ENCODE measurements at regions not wholly inside any gene's neighbourhood (a gene's known extent, or its start where the extent isn't known, plus 50 kb on each side); places are given as distances from the start of the nearest gene placed in this dataset.
"Not testable (repeated sequence)": the region's sequence is repeated elsewhere in the genome, so short reads cannot be mapped to it uniquely, and the experiment has no call there.

GRCh38 chr10:33859319-33860022 lies 525.0 kb upstream of the NRP1 start:
- no peak for DNase-seq

GRCh38 chr10:33858326-33858725 lies 523.9 kb upstream of the NRP1 start:
- no peak for DNase-seq

GRCh38 chr10:33853221-33853620 lies 518.8 kb upstream of the NRP1 start:
- not testable (repeated sequence) for DNase-seq

DNA sequence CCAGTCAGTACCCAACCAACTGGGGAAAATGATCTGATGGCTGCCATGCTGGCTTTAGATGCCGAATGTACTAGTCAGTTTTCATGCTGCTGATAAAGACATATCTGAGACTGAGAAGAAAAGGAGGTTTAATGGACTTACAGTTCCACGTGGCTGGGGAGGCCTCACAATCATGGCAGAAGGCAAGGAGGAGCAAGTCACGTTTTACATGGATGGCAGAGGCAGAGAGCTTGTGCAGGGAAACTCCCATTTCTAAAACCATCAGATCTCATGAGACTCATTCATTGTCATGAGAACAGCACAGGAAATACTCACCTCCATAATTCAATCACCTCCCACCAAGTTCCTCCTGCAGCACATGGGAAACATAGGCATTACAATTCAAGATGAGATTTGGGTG lies 508.9 kb upstream of the NRP1 start:
- DNase-seq = no peak

DNA sequence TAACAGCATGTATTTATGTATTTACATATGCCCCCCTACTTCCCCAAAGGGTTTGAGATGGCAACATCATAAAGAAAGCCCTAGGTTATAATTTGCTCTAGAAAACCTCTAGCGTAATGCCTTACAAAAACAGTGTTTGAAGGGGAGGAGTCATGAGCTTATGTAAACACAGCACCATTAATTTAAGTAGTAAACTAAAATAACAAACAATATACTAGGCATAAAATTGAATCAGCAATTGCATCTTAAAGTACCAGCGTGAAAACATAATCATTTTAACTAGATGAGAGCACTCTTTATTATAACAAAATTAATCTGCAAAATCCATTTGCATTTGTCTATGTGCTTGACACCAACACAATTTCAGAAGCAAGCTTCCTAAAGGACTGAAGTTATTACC lies 507.2 kb upstream of the NRP1 start:
- no peak for DNase-seq

- no peak for DNase-seq
Observed at GRCh38 chr10:33838731-33839130, 504.3 kb upstream of the NRP1 start.

GRCh38 chr10:33837736-33838135 lies 503.3 kb upstream of the NRP1 start:
- DNase-seq = no peak

DNA sequence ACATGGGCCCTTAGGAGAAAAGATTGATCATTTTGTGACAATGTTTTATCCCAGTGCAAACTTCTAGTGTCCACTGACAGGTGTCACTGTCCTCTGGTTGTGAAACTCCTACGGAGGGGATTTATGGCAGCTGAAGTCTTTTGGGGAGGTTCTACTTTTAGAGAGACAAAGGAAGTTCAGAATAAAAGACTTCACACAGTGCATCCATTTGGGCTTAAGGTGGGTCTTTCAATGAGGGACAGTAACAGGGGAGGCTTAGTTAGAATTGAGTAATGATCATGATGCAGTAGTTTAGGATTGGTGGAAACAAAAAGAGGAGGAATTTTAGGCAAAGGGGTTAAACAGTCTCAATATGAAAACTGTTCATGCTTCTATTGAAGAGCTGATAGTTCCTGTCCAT lies 501.1 kb upstream of the NRP1 start:
- no peak for DNase-seq

DNA sequence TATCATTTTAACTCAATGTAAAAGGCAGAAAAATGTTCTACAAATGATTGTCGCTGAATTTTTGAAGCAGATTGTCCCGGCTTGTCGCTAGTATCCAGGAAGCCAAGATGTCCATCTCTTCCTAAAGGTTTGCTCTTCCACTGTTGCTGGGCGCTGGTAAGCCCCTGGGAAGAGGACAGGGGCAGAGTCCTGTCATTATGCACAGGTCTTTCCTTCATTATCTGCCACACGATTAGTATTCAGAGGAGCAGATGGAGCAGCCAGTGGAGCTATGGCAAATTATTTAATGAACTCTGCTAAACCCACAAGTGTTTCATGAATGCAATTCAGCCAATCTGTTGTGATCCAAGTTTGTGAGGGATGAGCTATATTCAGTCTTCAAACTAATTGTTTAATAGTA lies 499.1 kb upstream of the NRP1 start:
- DNase-seq = no peak

DNA sequence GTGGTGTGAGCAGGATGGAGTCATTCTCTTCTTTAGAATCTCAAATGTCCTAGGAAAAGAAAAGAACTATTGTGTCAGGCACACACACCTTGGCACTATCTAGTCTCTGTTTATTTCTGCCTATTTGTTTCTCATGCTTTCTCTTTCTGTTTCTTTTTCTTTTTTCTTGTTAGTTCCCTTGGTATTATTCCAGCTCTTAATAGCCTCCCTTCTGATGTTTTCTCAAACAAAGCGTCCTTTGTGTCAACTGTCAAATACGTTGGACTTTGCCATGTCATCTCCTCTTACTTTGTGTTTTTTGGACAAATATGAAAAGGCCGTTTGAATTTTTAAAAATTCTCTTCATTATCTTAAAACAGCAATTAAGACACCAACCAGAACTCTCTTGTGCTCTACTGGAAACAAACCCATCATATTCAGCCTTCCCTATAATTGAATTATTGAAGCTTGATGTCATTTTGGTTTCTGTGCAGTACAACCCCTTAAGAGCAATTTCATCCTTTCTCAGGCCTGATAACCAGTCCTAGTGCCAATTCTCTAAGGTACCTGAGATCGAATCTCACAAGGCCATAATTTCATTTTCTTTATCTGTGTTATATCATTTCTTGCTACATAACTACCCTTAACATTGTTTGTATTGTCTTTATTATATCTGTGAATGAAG lies 497.8 kb upstream of the NRP1 start:
- no peak for DNase-seq

DNA sequence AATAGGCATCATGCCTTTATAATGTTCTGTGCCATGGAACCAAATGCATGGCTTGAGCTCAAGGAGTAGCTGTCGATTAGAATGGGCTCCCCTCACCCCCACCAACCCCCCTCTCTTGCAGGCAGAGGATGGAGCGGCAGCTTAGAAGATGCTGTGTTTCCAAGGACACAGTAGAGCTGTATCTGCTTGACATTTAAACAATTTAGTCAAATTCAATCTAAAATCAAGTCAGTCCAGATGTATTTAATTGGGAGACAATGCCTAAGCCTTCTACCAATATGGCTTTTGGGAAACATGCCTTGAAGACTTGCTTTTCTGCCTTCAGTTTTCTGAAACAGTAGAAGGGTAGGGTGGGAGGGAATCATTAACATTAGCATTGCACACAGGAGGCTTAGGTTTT lies 497.1 kb upstream of the NRP1 start:
- no peak for DNase-seq

GRCh38 chr10:33829899-33830298 lies 495.4 kb upstream of the NRP1 start:
- DNase-seq = not testable (repeated sequence)

DNA sequence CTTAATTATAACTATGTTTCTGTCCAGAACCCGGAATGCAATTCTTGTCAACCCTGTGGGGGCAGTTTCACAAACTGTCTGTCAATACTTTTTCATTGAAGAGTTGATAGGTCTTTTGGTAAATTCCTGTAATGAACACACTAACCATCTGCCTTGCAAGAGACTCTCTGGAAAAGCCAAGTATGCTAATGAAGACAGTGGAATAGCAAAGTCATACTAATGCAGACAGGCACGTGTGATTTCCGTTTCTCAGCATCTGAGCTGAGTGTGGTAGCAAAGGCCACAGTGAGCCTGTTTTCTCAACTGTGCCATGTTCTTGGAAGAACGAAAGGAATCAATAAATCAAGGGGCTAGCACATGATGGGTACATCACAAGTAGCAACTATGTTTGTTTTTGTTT lies 494.1 kb upstream of the NRP1 start:
- DNase-seq = no peak

- no peak for DNase-seq
Observed at GRCh38 chr10:33826186-33826585, 491.7 kb upstream of the NRP1 start.

GRCh38 chr10:33822774-33823173 lies 488.3 kb upstream of the NRP1 start:
- DNase-seq = no peak

- DNase-seq = no peak
Observed at GRCh38 chr10:33820531-33820930, 486.1 kb upstream of the NRP1 start.

DNA sequence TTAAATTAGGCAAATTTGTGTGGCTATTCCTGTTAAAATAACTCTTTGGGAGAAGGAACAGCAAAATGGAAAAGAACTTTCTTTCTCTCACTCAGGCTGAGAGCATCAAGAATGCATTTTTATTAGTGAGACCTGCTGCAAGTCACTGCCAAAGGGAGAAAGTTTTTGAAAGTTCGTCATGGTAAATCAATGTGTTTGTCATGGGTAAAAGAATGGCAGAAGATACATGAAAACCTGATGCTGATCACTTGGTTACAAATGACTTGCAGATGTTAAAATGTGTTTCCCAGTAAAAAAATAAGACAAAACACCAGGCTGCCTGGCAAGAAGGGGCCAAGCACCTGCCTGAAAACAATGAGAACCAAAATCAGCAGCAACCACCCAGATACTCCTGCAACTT lies 484.7 kb upstream of the NRP1 start:
- DNase-seq = no peak

DNA sequence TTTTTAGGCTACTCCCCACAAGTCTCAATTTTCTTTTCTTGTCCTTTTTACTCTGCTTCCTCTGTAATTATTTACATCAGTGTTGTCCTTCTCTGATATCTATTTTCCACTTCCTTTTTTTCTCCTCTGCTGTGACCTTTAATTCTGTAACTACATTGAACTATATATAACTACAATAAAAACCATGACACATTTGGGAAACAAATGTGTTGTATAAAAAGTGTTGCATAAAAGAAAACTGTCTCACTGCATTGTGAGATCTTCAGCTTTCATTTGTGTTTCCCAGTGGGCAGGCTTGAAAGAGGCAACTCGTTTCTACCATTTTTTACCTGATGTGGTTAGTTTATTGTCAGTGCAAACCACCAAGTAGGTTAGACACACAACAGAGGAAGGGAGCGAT lies 483.9 kb upstream of the NRP1 start:
- DNase-seq = no peak

DNA sequence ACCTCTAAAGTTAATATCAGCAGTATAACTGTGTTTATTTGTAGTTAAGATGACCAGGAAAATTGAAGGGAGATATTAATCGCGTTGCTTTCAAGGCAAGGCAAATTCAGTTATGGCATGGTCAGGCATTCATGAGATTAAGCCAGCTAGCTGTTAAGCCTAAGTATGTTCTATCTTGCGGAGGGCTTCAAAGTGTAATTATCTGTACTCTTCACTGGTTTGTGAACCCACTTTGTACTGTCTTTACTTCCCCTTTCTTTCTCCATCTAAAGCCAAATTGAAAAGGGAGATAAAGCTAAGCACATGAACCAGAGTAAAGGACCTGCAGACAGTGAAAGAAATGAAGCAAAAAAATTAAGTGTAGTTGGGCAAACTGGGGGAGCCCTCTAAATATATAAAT lies 483.1 kb upstream of the NRP1 start:
- no peak for DNase-seq

- peak; percentile 27 for DNase-seq
Observed at GRCh38 chr10:33815776-33816175, 481.3 kb upstream of the NRP1 start.

- no peak for DNase-seq
Observed at GRCh38 chr10:33813871-33814270, 479.4 kb upstream of the NRP1 start.

- no peak for DNase-seq
Observed at GRCh38 chr10:33813415-33813814, 478.9 kb upstream of the NRP1 start.

- no peak for DNase-seq
Observed at GRCh38 chr10:33812586-33812985, 478.1 kb upstream of the NRP1 start.

DNA sequence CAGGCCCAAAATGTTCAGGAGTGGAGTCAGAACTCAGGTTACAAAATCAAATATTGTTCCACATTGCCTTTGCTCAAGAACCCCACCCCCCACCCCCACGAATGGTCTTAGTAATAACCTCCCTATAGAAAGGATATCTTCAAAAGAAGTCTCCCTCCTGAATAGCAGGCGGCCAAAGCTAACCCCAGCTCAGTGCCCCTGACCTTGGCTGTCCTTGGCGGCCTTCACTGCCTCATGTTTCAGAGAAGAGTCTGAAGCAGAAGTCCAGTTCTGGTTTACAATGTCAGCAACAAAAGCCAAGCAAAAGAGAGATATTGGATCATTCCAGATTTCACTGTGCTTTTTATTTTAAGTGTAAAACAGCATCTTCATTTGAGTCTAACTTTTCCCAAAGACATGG lies 476.5 kb upstream of the NRP1 start:
- no peak for DNase-seq

DNA sequence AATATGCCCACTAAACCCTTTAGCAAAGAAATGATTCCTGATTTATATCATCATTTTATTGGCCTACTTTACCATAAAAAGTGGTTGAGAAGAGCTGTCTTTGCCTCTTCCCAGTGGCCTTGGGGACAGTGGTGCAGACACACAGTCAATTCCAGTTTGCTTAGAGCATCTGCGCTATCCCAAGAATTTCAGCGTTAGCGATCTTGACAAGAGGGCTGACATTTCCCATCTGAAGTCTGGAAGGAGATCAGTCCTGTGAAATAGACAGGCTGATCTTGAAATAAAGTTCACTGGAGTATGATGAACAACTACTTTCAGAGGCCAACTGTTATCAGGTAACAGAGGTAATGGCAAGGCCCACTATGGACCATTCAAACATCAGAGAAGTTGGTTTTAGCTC lies 475.3 kb upstream of the NRP1 start:
- DNase-seq = no peak
